Fibroblast of peridontal ligament (primary cell): ENCODE measurements at regions not wholly inside any gene's neighbourhood (a gene's known extent, or its start where the extent isn't known, plus 50 kb on each side); places are given as distances from the start of the nearest gene placed in this dataset.

ENCODE experiments used
- DNase-seq: peaks from one replicate; pipeline ENCODE4 v3.0.0-alpha.2; 2010; ENCODE audit errors: extremely low read depth

DNA sequence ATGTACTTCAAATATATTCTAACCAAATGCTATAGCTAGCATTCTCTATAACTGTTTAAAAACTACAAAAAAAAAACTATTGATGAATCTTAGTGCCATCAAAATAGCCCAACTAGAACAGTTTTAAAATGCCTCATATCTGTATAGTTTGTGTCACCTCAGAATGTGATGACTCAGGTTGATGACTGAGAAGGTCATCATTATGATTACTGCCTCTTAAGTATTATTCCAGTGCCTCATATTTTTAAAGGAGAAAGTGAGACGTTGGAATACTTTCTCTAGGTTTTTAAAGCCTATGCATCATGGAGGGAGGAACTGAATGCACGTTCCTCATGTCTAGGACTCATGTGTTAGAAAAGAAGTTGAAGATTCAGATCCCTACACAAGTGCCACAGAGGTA is 88.2 kb downstream of the TMA16 start:
- DNase-seq, result no peak

- no peak for DNase-seq
Measured at GRCh38 chr4:163587867-163588266, 93.4 kb downstream of the TMA16 start.

- no peak for DNase-seq
Measured at GRCh38 chr4:163588532-163588931, 94.0 kb downstream of the TMA16 start.

GRCh38 chr4:163590103-163590502 is 95.6 kb downstream of the TMA16 start:
- no peak for DNase-seq

GRCh38 chr4:163590619-163591264 is 96.3 kb downstream of the TMA16 start:
- no peak for DNase-seq

DNA sequence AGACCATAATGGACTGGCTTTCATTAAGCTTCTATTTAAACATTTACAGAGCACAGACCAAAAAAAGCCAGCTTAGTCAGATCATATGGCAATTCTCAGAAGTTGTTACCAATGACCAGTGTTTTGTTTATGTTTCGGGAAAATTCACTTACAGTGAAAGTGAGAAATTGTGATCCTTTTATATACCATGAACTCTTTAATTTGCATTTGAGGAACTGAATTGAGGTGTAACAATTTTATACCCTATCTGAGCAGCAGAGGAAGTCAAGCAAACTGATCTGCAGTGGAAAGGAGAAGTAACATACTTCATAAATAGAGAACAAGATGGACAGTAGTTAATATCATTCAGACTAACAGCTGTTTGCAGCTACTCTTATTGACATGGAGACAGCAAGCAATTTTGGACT is 97.1 kb downstream of the TMA16 start:
- DNase-seq, result no peak

DNA sequence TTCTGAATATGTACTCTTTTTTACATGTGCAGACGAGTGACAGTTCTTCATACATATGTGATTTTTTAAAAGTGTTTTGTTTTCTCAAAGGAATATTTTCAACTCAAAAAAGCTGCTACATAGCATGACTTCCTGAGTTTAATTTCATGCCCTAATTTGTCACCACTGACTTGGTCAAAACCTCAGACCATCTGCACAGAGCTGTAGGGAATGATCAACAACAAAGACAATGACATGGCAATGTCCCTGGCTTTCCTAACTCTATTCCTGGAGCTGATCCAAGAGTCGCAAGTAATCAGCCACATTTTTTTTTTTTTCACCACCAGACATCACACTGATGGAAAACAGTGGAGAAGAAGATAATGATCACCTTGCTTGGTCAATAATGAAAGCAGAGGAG is 97.7 kb downstream of the TMA16 start:
- DNase-seq, result no peak

GRCh38 chr4:163595580-163595979 is 101.1 kb downstream of the TMA16 start:
- DNase-seq, result no peak

GRCh38 chr4:163598028-163598427 is 103.5 kb downstream of the TMA16 start:
- DNase-seq, result no peak

DNA sequence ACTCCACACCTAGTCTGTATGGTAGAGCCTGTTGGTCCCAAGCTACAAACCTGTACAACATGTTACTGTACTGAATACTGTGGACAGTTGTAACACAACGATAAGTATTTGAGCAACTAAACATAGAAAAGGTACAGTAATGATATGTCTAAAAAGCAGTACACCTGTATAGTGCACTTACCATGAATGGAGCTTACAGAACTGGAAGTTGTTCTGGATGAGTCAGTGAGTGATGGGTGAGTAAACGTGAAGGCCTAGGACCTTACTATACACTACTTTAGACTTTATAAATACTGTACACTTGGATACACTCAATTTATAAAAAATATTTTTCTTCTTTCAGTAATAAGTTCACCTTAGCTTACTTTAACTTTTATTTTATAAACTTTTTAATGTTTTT is 104.0 kb downstream of the TMA16 start:
- DNase-seq, result no peak

DNA sequence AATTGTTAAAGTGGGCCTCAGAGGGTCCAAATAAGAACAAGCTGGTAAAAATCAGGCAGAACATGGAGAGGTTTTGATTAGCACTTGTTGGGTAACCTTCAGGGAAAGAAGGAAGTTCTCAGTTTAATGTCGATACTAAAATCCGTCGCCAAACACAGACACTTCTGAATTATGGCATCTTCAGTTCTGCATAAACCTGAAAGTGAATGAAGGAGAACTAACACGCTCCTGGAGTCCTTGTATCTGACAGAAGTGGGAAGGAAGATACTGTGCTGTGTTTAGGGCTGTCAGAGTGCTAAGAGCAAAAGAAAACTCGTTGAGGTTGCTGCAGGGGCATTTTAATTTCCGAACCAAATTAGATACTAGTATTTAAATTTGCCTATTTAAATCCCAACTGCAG is 106.2 kb downstream of the TMA16 start:
- no peak for DNase-seq

DNA sequence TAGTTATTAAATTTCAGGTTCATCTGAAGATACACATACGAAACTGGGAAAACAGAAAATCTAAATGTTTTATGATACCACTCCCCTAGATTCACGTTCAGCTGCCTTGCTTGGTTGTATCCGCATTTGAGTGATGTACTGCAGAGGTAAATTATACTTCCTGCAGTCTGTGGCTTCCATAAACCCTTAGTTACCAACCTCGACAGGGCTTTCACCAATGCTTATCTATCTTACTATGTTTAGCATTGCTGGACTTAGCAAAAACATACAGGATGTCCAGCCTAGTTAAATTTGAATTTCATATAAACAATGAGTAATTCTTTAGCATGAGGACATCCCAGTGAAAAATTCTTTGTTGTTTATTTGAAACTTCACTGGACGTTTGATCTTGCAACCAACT is 108.8 kb downstream of the TMA16 start:
- DNase-seq, result no peak

DNA sequence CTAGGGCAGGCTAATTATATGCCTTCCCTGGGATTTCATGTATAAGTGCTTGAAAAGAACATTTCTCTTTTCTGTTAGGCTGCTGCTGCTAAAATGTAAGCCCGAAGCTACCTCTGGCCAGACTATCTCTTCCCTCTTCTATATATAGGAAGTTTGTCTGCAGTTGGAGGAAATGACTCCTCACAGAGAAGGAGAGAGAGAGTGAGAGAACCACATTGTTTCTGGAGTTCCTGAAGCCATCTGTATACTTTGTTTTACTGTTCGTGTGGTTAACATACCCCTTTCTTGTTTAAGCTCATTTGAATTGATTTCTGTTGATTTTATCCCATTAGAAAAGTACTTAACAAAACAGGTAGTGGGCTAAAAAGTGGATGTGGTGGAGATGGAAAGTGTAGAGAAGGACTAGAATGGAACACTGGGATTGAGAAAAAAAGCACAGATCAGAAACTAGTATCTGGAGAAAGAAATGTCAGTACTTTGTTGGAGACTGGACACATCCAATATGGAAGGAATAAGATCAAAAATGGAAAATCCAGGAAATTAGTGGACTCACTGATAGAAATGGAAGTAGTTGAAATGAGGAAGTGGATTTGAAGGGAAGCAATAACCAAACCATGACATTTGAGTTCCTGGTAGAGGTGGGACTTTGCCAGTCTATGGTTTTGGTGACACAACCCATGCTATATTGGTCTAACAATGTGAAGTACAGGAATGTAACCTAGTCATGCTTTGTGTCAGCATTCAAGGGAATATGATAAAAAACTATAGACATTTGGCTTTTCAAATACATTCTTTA is 112.6 kb downstream of the TMA16 start:
- DNase-seq, result no peak

- DNase-seq, result no peak
Measured at GRCh38 chr4:163609019-163609418, 114.5 kb downstream of the TMA16 start.

DNA sequence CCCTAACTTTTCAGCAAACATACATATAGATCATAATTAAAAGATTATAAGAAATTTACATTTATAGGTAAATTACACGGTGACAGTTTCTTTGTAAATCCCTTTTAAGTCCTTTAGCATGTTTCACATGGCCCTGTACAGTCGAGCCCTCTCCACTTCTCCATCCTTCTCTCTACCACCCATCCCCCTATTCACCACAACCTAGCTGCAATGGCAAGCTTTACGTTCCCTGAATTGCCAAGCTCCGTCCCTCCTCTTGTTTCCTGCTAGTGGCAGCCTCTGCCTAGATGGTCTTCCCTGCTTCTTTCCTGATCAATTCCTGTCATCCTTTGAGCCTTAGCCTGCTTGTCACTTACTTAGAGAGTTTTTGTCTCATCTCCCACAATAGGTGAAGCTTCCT is 116.2 kb downstream of the TMA16 start:
- DNase-seq, result no peak

DNA sequence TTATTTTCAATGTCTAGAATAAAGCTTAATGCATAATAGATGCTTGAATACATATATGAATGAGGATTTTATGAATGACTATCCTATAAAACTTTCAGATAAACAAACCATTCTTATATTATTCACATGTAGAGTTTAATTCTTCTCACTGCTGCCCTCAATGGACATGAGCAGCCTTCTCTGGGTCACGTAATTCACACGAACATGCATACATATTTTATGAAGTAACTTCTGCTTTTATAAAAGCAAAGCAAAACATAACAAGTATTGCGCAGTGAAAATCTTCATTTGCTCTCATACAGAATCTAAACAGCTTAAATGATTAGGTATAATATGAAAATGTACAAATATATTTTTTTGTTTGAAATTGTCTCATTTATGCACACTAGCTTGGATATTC is 116.7 kb downstream of the TMA16 start:
- no peak for DNase-seq

DNA sequence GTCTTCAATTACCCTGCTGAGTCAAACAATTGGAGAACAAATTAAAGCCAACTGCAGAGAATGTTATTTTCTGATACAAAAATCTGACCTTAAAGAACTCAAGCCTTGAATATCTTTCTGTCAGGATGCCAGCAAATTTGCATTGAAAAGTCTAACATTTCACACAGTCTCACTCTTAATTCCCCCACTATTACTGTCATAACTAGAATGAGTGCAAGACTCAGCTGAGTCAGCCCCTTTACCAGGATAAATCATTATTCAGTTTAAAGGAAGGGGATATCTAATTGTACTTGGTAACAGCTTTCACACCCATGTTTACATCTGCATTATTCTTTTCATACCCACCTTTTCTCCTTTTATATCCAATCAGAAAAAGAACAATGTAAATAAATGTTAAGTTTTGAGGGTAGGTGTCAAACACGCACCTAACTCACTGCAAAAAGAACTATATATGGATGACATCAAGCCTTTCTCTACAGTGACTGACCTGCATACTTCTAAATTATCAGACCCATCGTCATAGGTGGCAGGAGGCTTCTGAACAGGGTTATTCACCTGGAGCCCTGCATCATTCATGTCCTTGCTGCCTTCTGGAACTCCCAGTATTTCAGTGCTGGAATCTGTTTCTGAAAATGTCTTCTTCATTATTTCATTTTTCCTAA is 117.4 kb downstream of the TMA16 start:
- DNase-seq, result no peak

DNA sequence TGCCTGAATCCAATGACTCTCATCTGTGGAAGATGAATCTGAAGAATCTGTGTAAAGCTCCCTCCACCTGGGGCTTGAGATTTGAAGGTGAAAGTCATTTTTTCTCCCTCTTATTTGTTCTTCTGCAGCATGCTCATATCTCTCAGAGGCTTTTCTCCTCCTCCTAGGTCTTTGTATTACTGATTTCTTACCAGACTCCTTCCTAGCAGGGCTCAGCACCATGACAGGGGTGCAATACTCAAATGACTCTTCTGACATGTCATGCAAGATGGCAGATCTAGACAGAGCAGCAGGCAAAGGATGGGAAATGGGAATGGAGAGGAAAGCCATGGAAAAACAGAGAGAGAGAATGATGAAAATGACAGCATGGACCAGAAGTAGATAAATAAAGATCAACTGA is 118.3 kb downstream of the TMA16 start:
- DNase-seq, result no peak

GRCh38 chr4:163613383-163613782 is 118.9 kb downstream of the TMA16 start:
- no peak for DNase-seq

- DNase-seq, result no peak
Measured at GRCh38 chr4:163614866-163615265, 120.4 kb downstream of the TMA16 start.

DNA sequence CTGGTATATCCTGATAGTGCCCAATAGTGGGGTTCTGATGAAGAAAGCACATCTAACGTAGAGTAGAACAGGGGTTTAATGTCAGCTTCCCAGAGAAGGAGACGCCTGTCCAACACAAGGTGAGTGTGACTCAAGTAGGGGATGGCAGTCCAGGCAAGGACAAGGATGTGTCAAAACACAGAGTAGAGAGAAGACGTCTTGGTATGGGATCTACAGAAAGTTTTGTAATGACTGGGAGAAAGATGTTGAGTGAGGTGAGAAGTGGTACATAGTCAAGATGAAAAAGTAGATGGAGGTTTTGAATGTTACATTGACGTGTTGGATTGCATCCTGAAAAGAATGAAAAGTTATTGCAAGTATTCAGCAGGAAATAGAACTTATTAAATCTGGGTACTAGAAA is 124.4 kb downstream of the TMA16 start:
- DNase-seq, result no peak

DNA sequence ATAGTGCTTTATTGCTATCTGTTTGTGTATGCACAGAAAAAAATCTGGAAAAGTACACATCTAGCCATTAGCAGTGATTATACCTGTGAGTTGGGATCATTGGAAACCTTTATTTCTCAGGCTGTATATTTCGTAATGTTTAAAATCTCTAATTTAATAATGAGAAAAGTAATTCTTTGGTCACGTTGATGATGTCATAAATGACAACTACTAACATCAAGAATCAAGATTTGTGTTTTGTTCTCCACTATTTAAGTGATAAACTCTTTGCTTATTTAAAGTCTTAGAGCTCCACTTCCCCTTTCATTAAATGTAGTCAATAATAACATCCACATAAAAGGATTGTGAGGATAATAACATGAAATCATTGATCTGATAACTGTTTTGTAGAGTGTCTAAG is 126.2 kb downstream of the TMA16 start:
- DNase-seq, result no peak

- no peak for DNase-seq
Measured at GRCh38 chr4:163621821-163622220, 127.3 kb downstream of the TMA16 start.
